ENCODE measurements at regions not wholly inside any gene's neighbourhood (a gene's known extent, or its start where the extent isn't known, plus 50 kb on each side); places are given as distances from the start of the nearest gene placed in this dataset.
"Not testable (repeated sequence)": the region's sequence is repeated elsewhere in the genome, so short reads cannot be mapped to it uniquely, and the experiment has no call there.

GRCh38 chr13:37229931-37230330, 124.5 kb upstream of the CSNK1A1L start:
- no peak for DNase-seq (ENCODE audit: low read depth, low spot score)

GRCh38 chr13:37226971-37227370, 121.5 kb upstream of the CSNK1A1L start:
- no peak for DNase-seq (ENCODE audit: low read depth, low spot score)

- no peak for DNase-seq (ENCODE audit: low read depth, low spot score)
These were observed 120.1 kb upstream of the CSNK1A1L start for GRCh38 chr13:37225414-37226070.

GRCh38 chr13:37216331-37216730, 110.9 kb upstream of the CSNK1A1L start:
- DNase-seq (ENCODE audit: low read depth, low spot score) = no peak

GRCh38 chr13:37212826-37213225, 107.4 kb upstream of the CSNK1A1L start:
- no peak for DNase-seq (ENCODE audit: low read depth, low spot score)

- DNase-seq (ENCODE audit: low read depth, low spot score) = no peak
These were observed 106.0 kb upstream of the CSNK1A1L start for GRCh38 chr13:37211487-37211886.

GRCh38 chr13:37209621-37210580, 104.4 kb upstream of the CSNK1A1L start:
- no peak for DNase-seq (ENCODE audit: low read depth, low spot score)

GRCh38 chr13:37207691-37208451, 102.4 kb upstream of the CSNK1A1L start:
- DNase-seq (ENCODE audit: low read depth, low spot score) = no peak

- DNase-seq (ENCODE audit: low read depth, low spot score) = peak; percentile 8
These were observed 96.8 kb upstream of the CSNK1A1L start for GRCh38 chr13:37202264-37202663.

- no peak for DNase-seq (ENCODE audit: low read depth, low spot score)
These were observed 95.6 kb upstream of the CSNK1A1L start for GRCh38 chr13:37201081-37201480.

GRCh38 chr13:37198629-37199028, 93.2 kb upstream of the CSNK1A1L start:
- DNase-seq (ENCODE audit: low read depth, low spot score) = no peak

GRCh38 chr13:37195621-37196020, 90.2 kb upstream of the CSNK1A1L start:
- no peak for DNase-seq (ENCODE audit: low read depth, low spot score)

GRCh38 chr13:37194428-37194861, 89.0 kb upstream of the CSNK1A1L start:
- peak; percentile 69 for DNase-seq (ENCODE audit: low read depth, low spot score)

- no peak for DNase-seq (ENCODE audit: low read depth, low spot score)
These were observed 87.5 kb upstream of the CSNK1A1L start for GRCh38 chr13:37192956-37193355.

GRCh38 chr13:37187621-37188020, 82.2 kb upstream of the CSNK1A1L start:
- DNase-seq (ENCODE audit: low read depth, low spot score) = no peak

GRCh38 chr13:37187105-37187504, 81.6 kb upstream of the CSNK1A1L start:
- DNase-seq (ENCODE audit: low read depth, low spot score) = no peak

GRCh38 chr13:37181620-37182019, 76.2 kb upstream of the CSNK1A1L start:
- no peak for DNase-seq (ENCODE audit: low read depth, low spot score)

GRCh38 chr13:37179645-37180044, 74.2 kb upstream of the CSNK1A1L start:
- DNase-seq (ENCODE audit: low read depth, low spot score) = no peak

GRCh38 chr13:37177125-37177524, 71.7 kb upstream of the CSNK1A1L start:
- DNase-seq (ENCODE audit: low read depth, low spot score) = no peak

GRCh38 chr13:37175996-37176395, 70.5 kb upstream of the CSNK1A1L start:
- DNase-seq (ENCODE audit: low read depth, low spot score) = peak; percentile 66

GRCh38 chr13:37173214-37173613, 67.8 kb upstream of the CSNK1A1L start:
- no peak for DNase-seq (ENCODE audit: low read depth, low spot score)

GRCh38 chr13:37172226-37172625, 66.8 kb upstream of the CSNK1A1L start:
- not testable (repeated sequence) for DNase-seq (ENCODE audit: low read depth, low spot score)
